Thyroid gland (tissue), 4 donors: ENCODE measurements at regions not wholly inside any gene's neighbourhood (a gene's known extent, or its start where the extent isn't known, plus 50 kb on each side); places are given as distances from the start of the nearest gene placed in this dataset.
"Not testable (repeated sequence)": the region's sequence is repeated elsewhere in the genome, so short reads cannot be mapped to it uniquely, and the experiment has no call there.

Experiments
- DNase-seq, 2 donors: peaks; one replicate each; pipeline ENCODE4 v3.0.0-alpha.2; 2019
- H3K27ac ChIP-seq, 3 donors: fragments of 200-600 bp; sonication (generic); 1 replicate in 2 of 3; 2 replicates in 1 of 3; pipeline ENCODE4 v1.5.1; 2016 to 2019; ENCODE audit warnings: mild to moderate bottlenecking in 1 of 3, moderate library complexity in 1 of 3
- H3K27me3 ChIP-seq: fragments of 200-600 bp; sonication (generic); one replicate; pipeline ENCODE4 v1.5.1; 2019
- H3K36me3 ChIP-seq, 2 donors: fragments of 200-600 bp; sonication (generic); one replicate each; pipeline ENCODE4 v1.5.1; 2016 to 2019
- H3K4me1 ChIP-seq, 2 donors: fragments of 200-600 bp; sonication (generic); one replicate each; pipeline ENCODE4 v1.5.1; 2017 to 2019
- H3K4me3 ChIP-seq, 3 donors: fragments of 200-600 bp; sonication (generic); replicated peaks in 1 of 3; 1 replicate in 2 of 3; 2 replicates in 1 of 3; pipeline ENCODE4 v1.5.1; 2016; ENCODE audit warnings: mild to moderate bottlenecking in 1 of 3
- H3K9me3 ChIP-seq: fragments of 200-600 bp; sonication (generic); one replicate; pipeline ENCODE4 v1.5.1; 2017
- CTCF ChIP-seq, 6 experiments: fragments of 200-600 bp in 3 of 6; fragments of 450-650 bp in 3 of 6; sonication (generic) in 3 of 6; IDR thresholded peaks; one replicate each; pipeline ENCODE4 v1.5.1; 2016 to 2019; ENCODE audit warnings: antibody characterized with exemption in 6 of 6, mild to moderate bottlenecking in 2 of 6, inconsistent platforms in 1 of 6, moderate library complexity in 1 of 6
- POLR2A ChIP-seq, 2 donors: fragments of 450-650 bp; IDR thresholded peaks; one replicate each; pipeline ENCODE4 v1.6.1; 2017; ENCODE audit warnings: antibody characterized with exemption in 2 of 2, mild to moderate bottlenecking in 2 of 2, moderate library complexity in 1 of 2
- WGBS, 2 donors: methylation state at CpG; one replicate each; pipeline ENCODE4 v1.1.5; 2017; 5-methylcytosine and 5-hydroxymethylcytosine counted together
- intact Hi-C: fragments of 100-400 bp; cut with DNase I; formaldehyde crosslinking; loops from one replicate; pipeline ENCODE4 v1.15.1; 2023

- H3K4me3 ChIP-seq = no peak overlapping the region
- no peaks in the 10 kb centered on the region for H3K36me3 ChIP-seq
- whole genome bisulfite sequencing, 2 donors = 87 to 88% methylated on average over 2 of the region's 2 CpGs
- no peak overlapping the region for H3K27ac ChIP-seq
- no peaks in the 10 kb centered on the region for H3K4me1 ChIP-seq
- no peaks in the 10 kb centered on the region for H3K9me3 ChIP-seq
- TF ChIP-seq CTCF (IDR thresholded peaks at IDR 0.05) (no peak), POLR2A (IDR thresholded peaks at IDR 0.05) (no peak)
- intact Hi-C loops = no loop called here
- H3K27me3 ChIP-seq = no peaks in the 10 kb centered on the region
- no peak for DNase-seq
Observed at GRCh38 chr1:90246069-90246468, 251.2 kb downstream of the ZNF326 start.

GRCh38 chr1:90236493-90236892 lies 241.6 kb downstream of the ZNF326 start:
- 90 to 91% methylated on average over 6 of the region's 6 CpGs for WGBS, 2 donors
- TF ChIP-seq POLR2A (IDR thresholded peaks at IDR 0.05) = no peak
- no peak for TF ChIP-seq CTCF (IDR thresholded peaks at IDR 0.05)
- intact Hi-C loops = no loop called here

GRCh38 chr1:90223401-90223800 lies 228.5 kb downstream of the ZNF326 start:
- Histone ChIP-seq H3K36me3 (no peaks in the 10 kb centered on the region), H3K27ac (no peak overlapping the region), H3K9me3 (no peaks in the 10 kb centered on the region), H3K4me3 (no peak overlapping the region), H3K4me1 (no peaks in the 10 kb centered on the region), H3K27me3 (no peaks in the 10 kb centered on the region)
- intact Hi-C loops = no loop called here
- TF ChIP-seq CTCF (IDR thresholded peaks at IDR 0.05) = no peak
- TF ChIP-seq POLR2A (IDR thresholded peaks at IDR 0.05) = no peak
- DNase-seq = no peak

More at GRCh38 chr1:90236493-90236892, 241.6 kb downstream of the ZNF326 start:
- Histone ChIP-seq H3K4me1 (no peaks in the 10 kb centered on the region), H3K36me3 (no peaks in the 10 kb centered on the region), H3K9me3 (no peaks in the 10 kb centered on the region), H3K4me3 (no peak overlapping the region), H3K27me3 (no peaks in the 10 kb centered on the region), H3K27ac (no peak overlapping the region)
- DNase-seq = no peak

- Histone ChIP-seq H3K4me3 (no peak overlapping the region), H3K27me3 (no peaks in the 10 kb centered on the region), H3K36me3 (no peaks in the 10 kb centered on the region), H3K4me1 (no peaks in the 10 kb centered on the region), H3K9me3 (no peaks in the 10 kb centered on the region), H3K27ac (no peak overlapping the region)
- no peak for TF ChIP-seq POLR2A (IDR thresholded peaks at IDR 0.05)
- TF ChIP-seq CTCF (IDR thresholded peaks at IDR 0.05) = no peak
- 84 to 92% methylated on average over 5 of the region's 5 CpGs for WGBS, 2 donors
- intact Hi-C loops = no loop called here
- no peak for DNase-seq
Observed at GRCh38 chr1:90220941-90221693, 226.2 kb downstream of the ZNF326 start.

GRCh38 chr1:90220496-90220895 lies 225.6 kb downstream of the ZNF326 start:
- Histone ChIP-seq H3K4me1 (no peaks in the 10 kb centered on the region), H3K4me3 (no peak overlapping the region), H3K36me3 (no peaks in the 10 kb centered on the region), H3K9me3 (no peaks in the 10 kb centered on the region), H3K27ac (no peak overlapping the region), H3K27me3 (no peaks in the 10 kb centered on the region)
- no peak for TF ChIP-seq POLR2A (IDR thresholded peaks at IDR 0.05)
- TF ChIP-seq CTCF (IDR thresholded peaks at IDR 0.05) = no peak
- DNase-seq = no peak
- intact Hi-C loops = no loop called here
- WGBS, 2 donors = 62 to 67% methylated on average over 3 of the region's 3 CpGs

- intact Hi-C loops, H3K4me1 ChIP-seq, H3K9me3 ChIP-seq, H3K4me3 ChIP-seq, H3K27ac ChIP-seq, H3K27me3 ChIP-seq, DNase-seq, H3K36me3 ChIP-seq: not testable (repeated sequence)
- 71 to 84% methylated on average over 21 to 27 of the region's 27 CpGs for WGBS, 2 donors
Observed at GRCh38 chr1:90219166-90219871, 224.4 kb downstream of the ZNF326 start.
